Pancreas (tissue), 10 donors: ENCODE measurements at regions not wholly inside any gene's neighbourhood (a gene's known extent, or its start where the extent isn't known, plus 50 kb on each side); places are given as distances from the start of the nearest gene placed in this dataset.

Experiments
- ATAC-seq, 4 donors: fragments of 200-7000 bp; cut with Tn5 transposase; one replicate each; pipeline versions ENCODE4 v1.8.0 to v1.9.1; 2020; ENCODE audit warnings: mild to moderate bottlenecking in 4 of 4, moderate library complexity in 4 of 4
- DNase-seq, 6 donors: peaks; one replicate each; pipeline ENCODE4 v3.0.0-alpha.2; 2020
- FAIRE-seq: peaks from 2 replicates; lab custom pipeline; 2012; peaks lifted over from hg19 to GRCh38; lab: Jason Lieb, UNC
- H3K27ac ChIP-seq, 4 donors: fragments of 200-600 bp; sonication (generic); 1 replicate in 3 of 4; 2 replicates in 1 of 4; pipeline versions ENCODE4 v1.5.0 to v1.8.0; 2020
- H3K27me3 ChIP-seq, 4 donors: fragments of 200-600 bp; one replicate each; pipeline ENCODE4 v1.8.0; 2021
- H3K36me3 ChIP-seq, 3 donors: fragments of 200-600 bp; sonication (generic) in 1 of 3; one replicate each; pipeline versions ENCODE4 v1.5.0 to v1.8.0; 2020 to 2021
- H3K4me1 ChIP-seq, 3 donors: fragments of 200-600 bp; one replicate each; pipeline ENCODE4 v1.8.0; 2021
- H3K4me3 ChIP-seq, 4 donors: fragments of 200-600 bp; sonication (generic) in 2 of 4; one replicate each; pipeline versions ENCODE4 v1.5.0 to v1.8.0; 2020 to 2021
- H3K9me3 ChIP-seq, 4 donors: fragments of 200-600 bp; one replicate each; pipeline ENCODE4 v1.8.0; 2021
- WGBS, 2 donors: extraction: QIAGEN DNeasy Blood & Tissue Kit; methylation state at CpG; one replicate each; pipeline ENCODE4 v1.1.7; 2013; 5-methylcytosine and 5-hydroxymethylcytosine counted together
- intact Hi-C, 3 donors: fragments of 100-400 bp; cut with DNase I; formaldehyde crosslinking; loops; one replicate each; pipeline versions ENCODE4 v1.11.1 to v1.14.2; 2022
- TF ChIP-seq, protein P1 (sequence below), 4 donors: fragments of 200-600 bp; sonication (generic) in 3 of 4; IDR thresholded peaks; one replicate each; pipeline versions ENCODE4 v1.5.0 to v1.8.0; 2021; ENCODE audit warnings: antibody characterized with exemption in 4 of 4
- donor health status: healthy with polysubstance abuse.
- donor health status: DM: no; HTN: no; CAD: no; lungs with moderate emphysema.
- donor health status: DM: no; HTN: no; CAD: no.
- donor health status: control.
- donor health status: control.
- donor health status: Bipolar disorder and iron deficiency.
- donor health status: DM: yes; HTN: yes; CAD: no.
- donor health status: DM: no; HTN: no; CAD: no.
- donor health status: DM: no; HTN: no; CAD: no.
- donor health status: DM: yes; HTN: yes; CAD: no.

GRCh38 chr5:31137676-31138075 lies 55.8 kb upstream of the CDH6 start:
- Histone ChIP-seq H3K4me3 (no peak overlapping the region), H3K9me3 (no peaks in the 10 kb centered on the region), H3K4me1 (no peaks in the 10 kb centered on the region), H3K36me3 (no peaks in the 10 kb centered on the region), H3K27ac (no peak overlapping the region), H3K27me3 (no peaks in the 10 kb centered on the region)
- TF ChIP-seq, protein P1, sequence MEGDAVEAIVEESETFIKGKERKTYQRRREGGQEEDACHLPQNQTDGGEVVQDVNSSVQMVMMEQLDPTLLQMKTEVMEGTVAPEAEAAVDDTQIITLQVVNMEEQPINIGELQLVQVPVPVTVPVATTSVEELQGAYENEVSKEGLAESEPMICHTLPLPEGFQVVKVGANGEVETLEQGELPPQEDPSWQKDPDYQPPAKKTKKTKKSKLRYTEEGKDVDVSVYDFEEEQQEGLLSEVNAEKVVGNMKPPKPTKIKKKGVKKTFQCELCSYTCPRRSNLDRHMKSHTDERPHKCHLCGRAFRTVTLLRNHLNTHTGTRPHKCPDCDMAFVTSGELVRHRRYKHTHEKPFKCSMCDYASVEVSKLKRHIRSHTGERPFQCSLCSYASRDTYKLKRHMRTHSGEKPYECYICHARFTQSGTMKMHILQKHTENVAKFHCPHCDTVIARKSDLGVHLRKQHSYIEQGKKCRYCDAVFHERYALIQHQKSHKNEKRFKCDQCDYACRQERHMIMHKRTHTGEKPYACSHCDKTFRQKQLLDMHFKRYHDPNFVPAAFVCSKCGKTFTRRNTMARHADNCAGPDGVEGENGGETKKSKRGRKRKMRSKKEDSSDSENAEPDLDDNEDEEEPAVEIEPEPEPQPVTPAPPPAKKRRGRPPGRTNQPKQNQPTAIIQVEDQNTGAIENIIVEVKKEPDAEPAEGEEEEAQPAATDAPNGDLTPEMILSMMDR (IDR thresholded peaks at IDR 0.05), result no peak
- intact Hi-C loops, result no loop called here
- FAIRE-seq (no peak), DNase-seq (no peak), ATAC-seq (no peak)
- WGBS, 2 donors, result 39 to 45% methylated on average over 2 of the region's 2 CpGs

DNA sequence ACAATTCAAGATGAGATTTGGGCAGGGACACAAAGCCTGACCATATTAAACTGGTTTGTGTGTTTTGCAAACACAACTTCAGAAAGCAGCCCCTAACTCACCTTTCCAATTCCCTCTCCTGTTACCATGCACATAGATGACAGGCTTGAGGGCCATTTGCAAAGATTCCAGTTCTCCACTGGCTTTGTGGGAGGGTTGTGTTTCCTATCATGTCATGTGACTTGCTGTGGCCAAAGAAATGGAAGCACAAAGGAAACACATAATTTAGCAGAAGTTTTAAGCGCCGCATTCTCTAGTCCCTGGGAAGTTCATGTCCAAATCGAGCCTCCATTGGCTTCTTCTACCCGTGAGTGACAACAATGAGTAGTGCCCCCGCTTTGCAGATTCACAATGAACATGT lies 57.9 kb upstream of the CDH6 start:
- Histone ChIP-seq H3K27me3 (no peaks in the 10 kb centered on the region), H3K27ac (no peak overlapping the region), H3K9me3 (no peaks in the 10 kb centered on the region), H3K4me1 (no peaks in the 10 kb centered on the region), H3K4me3 (no peak overlapping the region), H3K36me3 (no peaks in the 10 kb centered on the region)
- WGBS, 2 donors, result 71 to 85% methylated on average over 5 of the region's 5 CpGs
- ATAC-seq, result no peak
- intact Hi-C loops, result no loop called here
- no peak for FAIRE-seq
- no peak for DNase-seq
- TF ChIP-seq, protein P1 (IDR thresholded peaks at IDR 0.05), result no peak

DNA sequence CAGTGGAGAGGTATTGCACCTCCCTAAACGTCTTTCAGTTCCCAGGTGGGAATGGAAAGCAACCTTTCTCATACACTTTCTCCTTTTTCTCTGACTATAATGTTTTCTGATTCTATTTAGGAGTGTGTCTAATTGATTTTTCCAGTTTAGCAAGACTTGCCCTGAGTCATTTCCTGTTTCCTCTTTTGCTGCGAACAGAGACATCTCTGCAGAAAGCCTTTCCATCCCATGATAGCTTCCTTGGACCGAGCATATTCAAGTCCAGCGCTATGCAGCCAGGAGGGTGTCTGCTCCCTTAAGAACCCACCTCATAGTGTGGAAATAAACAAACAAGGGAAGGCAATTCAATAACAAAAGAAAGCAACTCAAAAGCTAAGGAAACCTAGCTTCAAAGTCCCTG lies 60.0 kb upstream of the CDH6 start:
- Histone ChIP-seq H3K27me3 (no peaks in the 10 kb centered on the region), H3K27ac (no peak overlapping the region), H3K9me3 (no peaks in the 10 kb centered on the region), H3K36me3 (no peaks in the 10 kb centered on the region), H3K4me1 (no peaks in the 10 kb centered on the region), H3K4me3 (no peak overlapping the region)
- intact Hi-C loops, result no loop called here
- no peak for DNase-seq
- 44 to 50% methylated on average over 4 of the region's 4 CpGs for WGBS, 2 donors
- FAIRE-seq, result no peak
- TF ChIP-seq, protein P1 (IDR thresholded peaks at IDR 0.05), result no peak
- no peak for ATAC-seq

GRCh38 chr5:31131381-31131891 lies 62.0 kb upstream of the CDH6 start:
- ATAC-seq, result no peak
- 60 to 69% methylated on average over 10 of the region's 10 CpGs for WGBS, 2 donors

DNA sequence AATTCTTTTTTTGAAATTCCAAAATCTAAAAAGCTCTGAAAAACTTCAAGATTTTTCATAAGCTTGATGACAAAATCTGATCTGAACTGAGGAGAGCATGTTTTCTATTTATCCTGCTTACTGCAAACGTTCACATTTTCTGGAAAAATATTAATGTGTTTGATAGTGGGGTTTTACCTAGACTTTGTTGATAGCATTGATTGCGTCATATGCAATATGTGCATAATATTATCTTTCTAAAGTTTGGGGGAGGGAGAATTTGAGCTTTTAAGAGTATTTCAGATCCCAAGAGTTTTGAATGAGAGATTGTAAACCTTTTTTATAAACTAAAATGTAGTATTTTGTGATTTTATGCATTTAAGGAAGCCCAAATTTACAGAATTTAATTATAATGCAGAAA lies 62.8 kb upstream of the CDH6 start:
- intact Hi-C loops, result no loop called here
- Histone ChIP-seq H3K4me3 (no peak overlapping the region), H3K36me3 (no peaks in the 10 kb centered on the region), H3K9me3 (no peaks in the 10 kb centered on the region), H3K4me1 (no peaks in the 10 kb centered on the region), H3K27me3 (no peaks in the 10 kb centered on the region), H3K27ac (no peak overlapping the region)
- WGBS, 2 donors, result 45 to 47% methylated on average over 2 of the region's 2 CpGs
- ATAC-seq (no peak), DNase-seq (no peak), FAIRE-seq (no peak)
- TF ChIP-seq, protein P1 (IDR thresholded peaks at IDR 0.05), result no peak

More at GRCh38 chr5:31131381-31131891, 62.0 kb upstream of the CDH6 start:
- intact Hi-C loops, result no loop called here
- H3K4me3 ChIP-seq, result no peak overlapping the region
- TF ChIP-seq, protein P1 (IDR thresholded peaks at IDR 0.05), result no peak
- no peaks in the 10 kb centered on the region for H3K36me3 ChIP-seq
- no peak overlapping the region for H3K27ac ChIP-seq
- FAIRE-seq (no peak), DNase-seq (no peak)
- H3K27me3 ChIP-seq, result no peaks in the 10 kb centered on the region
- no peaks in the 10 kb centered on the region for H3K4me1 ChIP-seq
- H3K9me3 ChIP-seq, result no peaks in the 10 kb centered on the region
